MM.1S (cell line): ENCODE measurements at regions not wholly inside any gene's neighbourhood (a gene's known extent, or its start where the extent isn't known, plus 50 kb on each side); places are given as distances from the start of the nearest gene placed in this dataset.

ENCODE experiments used
- CTCF ChIP-seq: fragments of 300-600 bp; sonication (generic); IDR thresholded peaks from 2 replicates; pipeline ENCODE4 v1.5.1; 2016; ENCODE audit warnings: antibody characterized with exemption, low read length, mixed read lengths
- EZH2 ChIP-seq: fragments of 300-600 bp; sonication (generic); optimal IDR thresholded peaks from 2 replicates; pipeline ENCODE3; 2017; ENCODE audit warnings: low read depth, mild to moderate bottlenecking, antibody characterized with exemption, low read length, mixed read lengths
- EZH2phosphoT487 ChIP-seq: fragments of 300-600 bp; sonication (generic); IDR thresholded peaks from 2 replicates; pipeline ENCODE4 v1.6.1; 2018; ENCODE audit warnings: antibody characterized with exemption, low read length

GRCh38 chr7:81120111-81120510 lies 201.3 kb upstream of the SEMA3C start:
- TF ChIP-seq CTCF, result no peak
- no peak for TF ChIP-seq EZH2
- no peak for TF ChIP-seq EZH2phosphoT487
